GM18868 (cell line): ENCODE measurements at regions not wholly inside any gene's neighbourhood (a gene's known extent, or its start where the extent isn't known, plus 50 kb on each side); places are given as distances from the start of the nearest gene placed in this dataset.

Experiments
- ATAC-seq: cut with Tn5 transposase; IDR thresholded peaks from one replicate; pipeline ENCODE4 v1.9.1; 2021; ENCODE audit warnings: mild to moderate bottlenecking, moderate library complexity; ENCODE audit not compliant: unreplicated experiment

DNA sequence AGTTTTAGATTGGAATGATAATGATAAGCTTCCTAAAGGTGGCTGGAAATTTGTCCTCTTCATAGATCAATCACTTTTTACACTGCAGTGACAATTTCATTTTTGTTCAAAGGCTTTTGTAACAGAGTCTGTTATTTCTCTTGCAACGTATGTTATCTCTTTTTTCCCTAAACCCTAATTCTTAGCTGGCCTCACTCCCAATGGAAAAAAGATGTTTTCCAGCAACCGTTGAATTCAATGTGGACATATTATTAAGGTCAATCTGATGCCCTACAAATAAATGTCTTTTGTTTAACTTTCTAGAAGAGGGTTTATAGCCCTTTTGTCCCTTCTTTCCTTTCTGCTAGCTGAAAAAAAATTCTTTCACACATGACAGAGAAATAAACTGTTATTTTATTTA, 192.7 kb upstream of the NWD2 start:
- ATAC-seq = no peak

DNA sequence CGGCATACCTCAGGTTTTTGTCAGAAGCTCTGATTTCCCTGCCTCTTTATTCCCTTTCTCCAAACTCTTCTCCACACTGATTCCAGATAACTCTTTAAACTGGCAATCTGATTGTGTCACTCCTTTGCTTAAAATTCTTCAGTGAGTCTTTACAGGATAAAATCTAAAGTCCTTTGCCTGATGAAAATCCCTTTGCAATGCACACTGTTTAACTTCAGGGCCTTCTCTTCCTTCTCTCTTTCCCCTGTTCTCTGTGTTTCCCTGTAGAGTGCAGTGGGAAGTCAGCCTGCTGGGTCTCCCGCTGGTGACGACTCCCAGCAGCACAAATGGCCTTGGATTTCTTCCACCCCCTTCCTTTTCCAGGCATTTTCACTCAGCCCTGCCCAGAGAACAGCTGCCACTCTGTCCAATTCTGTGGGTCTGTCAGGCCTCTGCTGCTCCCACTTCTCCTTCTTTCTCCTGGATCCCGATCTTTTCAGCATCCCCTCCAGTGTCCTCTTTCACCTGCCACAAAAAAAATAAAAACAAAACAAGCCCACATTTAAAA, 189.9 kb upstream of the NWD2 start:
- ATAC-seq = no peak

DNA sequence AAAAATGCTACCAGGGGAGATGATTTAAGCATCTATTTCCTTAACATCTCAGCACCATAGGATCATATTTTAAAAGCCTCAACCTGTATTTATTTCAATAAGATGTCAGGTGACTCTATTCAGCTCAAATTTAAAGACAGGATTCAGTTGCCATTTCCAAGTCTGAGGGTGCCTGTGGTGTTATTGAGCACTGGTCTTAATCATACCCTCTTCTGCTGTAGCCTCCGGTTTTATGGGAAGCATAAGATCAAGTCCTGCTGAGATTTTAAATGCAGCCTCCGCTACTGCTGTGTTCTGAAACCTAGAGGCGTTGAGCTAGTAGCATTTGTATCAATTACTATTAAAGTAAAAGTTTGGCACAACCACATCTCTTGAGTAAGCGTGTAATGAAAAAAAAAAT, 185.7 kb upstream of the NWD2 start:
- ATAC-seq = no peak

DNA sequence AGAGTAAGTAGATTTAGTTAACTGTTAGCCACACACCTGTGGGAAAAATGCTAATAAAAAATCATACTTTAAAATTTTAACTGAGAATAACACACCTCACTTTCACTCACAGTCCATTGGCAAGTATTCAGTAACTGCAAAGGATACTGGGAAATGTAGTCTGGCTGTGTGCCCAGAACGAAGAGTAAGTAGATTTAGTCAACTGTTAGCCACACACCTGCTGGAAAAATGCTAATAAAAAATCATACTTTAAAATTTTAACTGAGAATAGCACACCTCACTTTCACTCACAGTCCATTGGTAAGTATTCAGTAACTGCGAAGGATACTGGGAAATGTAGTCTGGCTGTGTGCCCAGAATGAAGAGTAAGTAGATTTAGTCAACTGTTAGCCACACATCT, 178.4 kb upstream of the NWD2 start:
- no peak for ATAC-seq

DNA sequence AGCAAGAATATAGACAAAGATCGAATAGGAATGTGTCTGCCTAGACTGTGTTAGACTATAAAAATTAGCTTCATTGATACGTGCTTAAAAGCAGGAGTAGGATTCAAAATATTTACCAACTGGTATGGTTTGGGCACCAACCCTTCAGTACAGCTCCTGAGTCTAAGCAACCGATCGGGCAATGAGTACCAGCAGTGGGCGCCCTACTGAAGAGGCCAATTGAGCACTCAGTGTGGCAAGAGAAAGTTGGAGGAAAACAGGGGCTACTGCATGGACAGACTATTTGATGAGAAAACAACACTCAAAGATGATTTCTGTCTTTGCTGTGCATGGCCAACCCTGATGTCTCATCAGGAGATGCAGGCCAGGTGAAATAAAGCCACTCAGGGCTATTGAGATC, 176.0 kb upstream of the NWD2 start:
- ATAC-seq = no peak

DNA sequence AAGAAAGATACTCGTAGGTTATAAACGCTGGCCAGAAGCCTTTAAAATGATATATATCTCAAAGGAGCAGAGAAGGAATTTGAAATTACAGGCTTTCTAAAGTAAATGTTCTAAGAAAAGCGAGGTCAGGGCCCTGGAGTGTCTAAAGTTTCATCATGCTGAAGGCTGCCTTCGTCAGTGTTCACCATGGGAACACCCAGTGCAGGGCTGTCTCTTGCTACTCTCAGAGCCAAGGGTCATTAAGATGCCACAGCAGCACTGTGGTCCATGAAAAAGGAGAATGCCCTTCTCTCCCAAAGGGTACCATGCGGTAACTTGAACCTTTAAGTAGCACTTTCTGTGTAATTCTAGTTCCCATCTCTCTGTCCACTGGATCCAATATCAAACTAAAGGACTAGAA, 174.5 kb upstream of the NWD2 start:
- no peak for ATAC-seq

DNA sequence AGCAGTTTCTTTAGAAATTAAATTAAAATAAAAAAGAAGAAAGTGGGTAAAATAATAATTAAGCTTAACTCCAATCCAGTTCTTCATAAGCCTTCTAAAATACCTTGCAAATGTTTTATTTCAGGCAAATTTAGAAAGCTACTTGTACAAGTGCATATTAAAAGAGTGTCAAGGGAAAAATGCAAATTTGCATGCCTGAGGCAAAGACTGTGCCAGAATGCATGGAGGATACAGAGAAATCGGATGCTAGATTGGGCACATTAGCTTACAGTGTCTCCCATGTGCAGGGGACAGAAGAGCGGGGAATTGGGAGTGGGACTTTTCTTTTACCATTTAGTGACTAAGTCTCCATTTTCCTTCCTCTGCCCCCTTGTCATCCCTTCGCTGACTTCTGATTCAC, 173.0 kb upstream of the NWD2 start:
- no peak for ATAC-seq

DNA sequence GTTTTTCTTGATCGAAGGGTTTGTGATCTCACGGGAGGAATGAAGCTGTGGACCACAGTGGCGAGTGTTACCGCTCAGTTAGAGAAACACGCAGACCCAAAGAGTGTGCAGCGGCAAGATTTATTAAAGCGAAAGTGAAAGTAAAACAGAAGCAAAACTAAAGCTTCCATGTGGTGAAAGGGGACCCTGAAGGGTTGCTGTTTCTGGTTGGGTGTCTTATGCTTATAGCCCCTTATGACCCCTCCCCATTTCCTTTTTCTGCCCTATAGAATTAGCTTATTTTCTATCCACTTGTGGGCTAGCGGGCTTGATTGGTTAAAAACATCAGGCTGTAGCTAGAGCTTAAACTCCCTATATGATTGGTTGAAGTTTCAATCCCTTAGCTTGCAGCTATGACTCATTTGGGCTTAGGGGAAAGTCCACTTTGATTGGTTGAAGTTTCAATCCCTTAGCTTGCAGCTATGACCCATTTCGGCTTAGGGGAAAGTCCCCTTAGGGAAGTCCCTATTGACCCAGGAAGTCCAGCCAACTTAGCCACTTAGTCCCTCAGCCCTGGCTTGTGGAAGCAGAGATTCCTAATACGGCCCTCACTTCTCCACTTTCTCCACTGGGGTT, 171.2 kb upstream of the NWD2 start:
- no peak for ATAC-seq

DNA sequence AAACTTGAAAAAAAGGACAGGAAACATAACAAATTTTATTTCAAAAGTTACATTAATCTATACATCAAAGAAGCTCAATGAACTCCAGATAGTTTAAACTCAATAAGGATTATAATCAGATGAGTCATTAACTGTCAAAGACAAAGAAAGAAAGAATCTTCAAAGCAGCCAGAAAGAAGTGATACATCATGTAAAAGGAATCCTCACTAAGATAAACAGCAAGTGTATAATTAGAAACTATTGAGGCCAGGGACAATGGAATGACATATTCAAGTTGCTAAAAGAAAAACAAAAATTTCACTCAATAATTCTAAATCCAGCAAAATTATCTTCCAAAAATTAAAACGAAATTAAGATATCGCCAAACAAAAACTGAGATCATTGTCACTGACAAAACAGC, 161.6 kb upstream of the NWD2 start:
- no peak for ATAC-seq

DNA sequence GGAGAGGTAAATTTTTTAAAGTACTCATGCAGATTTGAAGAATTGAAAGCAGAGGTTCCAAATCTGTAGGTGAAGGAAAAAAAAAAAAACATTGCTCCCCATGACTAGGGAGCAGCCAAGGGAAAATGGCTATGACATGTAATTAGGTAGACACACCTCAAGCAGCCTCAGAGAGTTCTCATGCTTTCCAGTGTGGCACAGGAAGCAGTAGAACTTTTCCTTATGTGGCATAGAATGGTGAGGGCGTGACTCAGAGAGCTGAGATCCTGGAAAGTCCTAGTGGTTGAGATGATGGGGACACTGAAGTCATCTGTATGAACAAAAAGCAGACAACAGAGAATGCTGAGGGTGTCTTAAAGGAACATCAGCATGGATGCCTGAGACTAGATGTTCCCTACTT, 148.6 kb upstream of the NWD2 start:
- ATAC-seq = no peak

DNA sequence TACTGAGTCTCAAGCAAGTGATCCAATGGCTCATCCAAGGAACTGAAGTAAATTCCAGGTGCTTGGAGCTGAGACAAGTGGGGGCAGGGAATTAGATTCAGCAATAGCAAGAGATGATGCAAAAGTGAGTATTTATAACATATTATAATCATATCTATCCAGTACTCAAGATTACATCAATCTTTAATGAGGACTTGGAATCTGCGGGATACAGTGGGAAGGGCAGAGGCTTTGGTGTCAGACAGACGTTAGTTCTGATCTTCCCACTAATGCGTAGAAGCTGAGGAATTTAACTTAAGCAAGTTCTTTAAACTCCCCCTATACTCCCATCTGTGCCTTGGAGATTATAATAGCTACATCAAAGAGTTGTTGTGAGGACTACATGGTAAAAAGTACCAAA, 143.4 kb upstream of the NWD2 start:
- no peak for ATAC-seq

DNA sequence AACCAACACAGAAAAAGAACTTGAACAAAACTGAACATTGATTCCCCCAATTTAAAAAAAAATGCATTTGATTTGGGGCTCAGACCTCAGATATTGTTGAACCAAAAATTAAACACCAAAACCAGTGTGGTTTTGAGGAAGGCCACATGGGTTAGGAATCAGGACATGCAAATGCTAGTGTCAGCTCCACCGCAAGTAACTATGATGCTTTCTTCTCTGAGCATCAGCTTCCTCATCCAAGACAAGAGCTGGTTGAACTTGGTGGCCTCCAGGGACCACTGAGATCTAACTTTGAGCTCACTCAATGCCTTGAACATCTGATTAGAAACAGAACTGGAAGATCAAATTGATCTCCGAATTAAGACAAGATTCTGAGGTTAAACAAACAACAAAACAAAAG, 142.9 kb upstream of the NWD2 start:
- no peak for ATAC-seq

DNA sequence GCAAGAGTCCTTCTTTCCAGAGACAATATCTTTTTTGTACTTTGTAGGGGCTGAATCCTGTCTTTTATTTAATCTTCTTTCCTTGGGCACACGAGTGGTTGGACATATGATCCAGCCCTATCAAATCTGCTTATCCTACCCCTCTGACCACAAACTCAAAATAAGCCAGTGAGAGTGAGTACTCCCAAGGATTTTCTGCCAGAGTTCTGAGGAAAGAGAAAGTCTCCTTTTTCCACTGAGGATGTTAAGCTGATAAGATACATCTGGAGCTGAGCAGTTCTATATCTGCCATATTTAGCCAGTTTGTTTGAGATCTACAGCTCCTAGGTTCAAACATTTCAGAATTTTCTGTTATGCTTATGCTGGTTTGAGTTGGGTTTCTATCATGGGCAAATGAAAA, 134.8 kb upstream of the NWD2 start:
- ATAC-seq = no peak

DNA sequence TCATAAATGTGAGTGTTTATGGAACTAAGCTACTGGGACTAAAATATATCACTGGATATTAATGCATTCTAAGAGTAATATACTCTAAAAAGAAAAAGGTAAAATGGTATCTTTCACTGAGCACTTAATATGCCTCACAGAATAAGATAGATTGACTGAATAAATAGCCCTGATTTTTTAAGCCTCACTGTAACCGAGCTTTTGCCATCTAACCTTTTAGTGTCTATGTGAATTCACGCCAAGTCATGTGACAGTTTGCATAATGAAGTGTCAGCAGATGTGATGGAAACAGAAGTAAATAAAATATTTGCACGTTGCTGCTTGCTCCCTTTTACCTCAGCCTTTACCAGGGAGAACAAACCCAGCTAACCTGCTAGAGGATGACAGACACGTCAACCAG, 119.7 kb upstream of the NWD2 start:
- ATAC-seq = no peak

DNA sequence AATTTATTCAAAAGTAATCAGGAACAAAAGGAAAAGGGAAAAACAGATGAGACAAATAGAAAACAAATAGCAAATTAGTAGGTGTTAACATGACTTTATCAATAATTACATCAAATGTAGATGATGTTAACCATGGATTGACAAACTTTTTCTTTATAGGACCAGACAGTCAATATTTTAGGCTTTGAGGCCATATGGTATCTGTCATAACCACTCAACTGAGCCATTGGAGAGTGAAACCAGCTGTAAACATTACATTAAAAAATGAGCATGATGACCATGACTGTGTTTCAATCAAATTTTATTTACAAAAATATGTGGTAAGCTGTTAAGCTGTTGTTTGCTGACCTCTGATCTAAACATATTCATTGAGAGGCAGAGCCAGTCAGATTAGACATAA, 118.5 kb upstream of the NWD2 start:
- ATAC-seq = no peak

DNA sequence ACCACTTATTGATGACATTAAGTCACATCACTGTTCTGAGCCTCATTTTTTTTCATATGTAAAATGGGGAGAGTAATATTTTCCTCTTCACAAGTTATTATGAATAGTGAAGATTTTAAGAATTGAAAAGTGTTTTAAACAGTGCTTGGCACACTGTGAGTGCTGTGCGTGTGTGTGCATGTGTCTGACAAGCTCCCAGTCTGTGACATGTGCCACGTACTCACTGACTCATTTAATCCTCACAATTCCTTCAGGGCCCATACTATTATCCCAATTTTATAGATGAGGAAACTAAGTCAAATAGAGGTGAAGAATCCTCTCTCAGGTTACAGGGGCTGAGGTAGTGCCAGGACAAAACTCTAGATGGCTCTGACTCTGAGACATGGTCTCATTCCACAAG, 114.1 kb upstream of the NWD2 start:
- ATAC-seq = no peak

DNA sequence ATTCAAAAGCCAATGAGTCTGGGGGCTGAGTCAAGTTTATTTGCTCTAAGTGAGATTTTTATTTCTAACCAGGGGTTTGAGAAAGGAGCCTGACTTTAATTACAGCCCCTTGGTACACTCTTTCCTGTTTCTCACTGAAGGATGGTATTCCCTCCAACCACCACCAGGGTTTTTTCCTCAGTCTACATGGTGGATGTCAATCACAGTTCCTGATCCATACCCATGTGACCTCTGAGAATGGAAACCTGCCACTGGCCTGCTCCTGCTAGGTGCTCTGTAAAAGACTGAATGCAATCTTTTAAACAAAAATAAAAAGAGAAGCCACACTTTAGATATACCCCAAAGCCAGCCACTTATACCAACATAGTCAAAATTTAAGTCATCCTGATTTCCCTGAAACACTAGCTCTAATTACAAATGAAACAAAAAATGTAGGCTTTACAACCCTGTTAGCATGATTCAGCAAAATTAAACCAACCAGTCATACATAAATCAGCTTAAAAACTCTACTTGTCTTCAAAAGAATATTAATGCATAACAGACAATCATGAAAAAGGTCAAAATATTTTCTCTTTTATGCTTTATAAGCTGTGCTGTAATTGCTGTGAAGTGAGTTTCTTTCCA, 112.1 kb upstream of the NWD2 start:
- no peak for ATAC-seq

DNA sequence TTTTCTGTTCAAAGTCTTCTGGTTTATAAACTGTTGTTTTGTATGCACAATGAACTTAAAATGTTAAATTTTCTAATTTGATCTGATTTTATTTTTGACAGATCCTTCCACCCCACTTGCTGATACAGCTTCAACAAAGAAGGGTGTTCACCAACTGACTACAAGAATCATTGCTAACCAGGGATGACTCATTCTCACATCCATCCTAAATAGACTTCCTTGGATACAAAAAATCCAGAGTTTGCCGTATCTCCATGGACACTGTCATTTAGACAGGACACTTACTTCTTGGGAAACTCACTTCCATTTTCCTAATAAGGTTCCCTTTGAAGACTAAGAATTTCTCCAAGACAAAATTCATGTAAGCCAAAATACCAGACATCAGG, 111.6 kb upstream of the NWD2 start:
- ATAC-seq = no peak

DNA sequence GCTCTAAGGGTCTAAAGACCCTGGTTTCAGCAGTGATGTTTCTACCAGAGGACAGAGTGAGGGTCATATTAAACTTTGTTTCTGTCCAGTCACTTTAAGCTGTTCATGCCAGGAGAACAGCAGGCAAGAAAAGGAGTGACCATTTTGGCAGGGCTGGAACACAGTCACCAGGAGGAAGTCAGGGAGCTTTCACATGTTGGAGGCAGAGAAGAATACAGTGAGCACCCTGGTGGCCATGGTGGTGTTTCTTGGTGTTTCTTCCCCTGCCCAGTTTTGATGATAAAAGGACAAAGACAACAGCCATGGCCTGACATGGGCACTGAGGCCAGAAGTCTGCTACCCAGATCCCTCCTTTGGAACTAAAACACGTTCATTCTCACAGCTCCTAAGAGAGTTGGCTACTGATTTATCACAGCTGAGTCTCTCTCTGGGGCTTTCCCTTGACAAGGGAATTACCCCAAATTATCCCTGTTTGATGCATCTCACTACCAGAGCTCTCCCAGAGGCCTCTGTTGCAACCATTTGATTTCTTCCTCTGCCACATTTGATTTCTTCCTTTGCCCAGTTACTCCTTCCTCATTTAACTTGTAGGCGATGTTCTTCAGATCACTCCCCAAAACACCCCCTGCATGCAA, 106.4 kb upstream of the NWD2 start:
- ATAC-seq = peak; percentile 85

DNA sequence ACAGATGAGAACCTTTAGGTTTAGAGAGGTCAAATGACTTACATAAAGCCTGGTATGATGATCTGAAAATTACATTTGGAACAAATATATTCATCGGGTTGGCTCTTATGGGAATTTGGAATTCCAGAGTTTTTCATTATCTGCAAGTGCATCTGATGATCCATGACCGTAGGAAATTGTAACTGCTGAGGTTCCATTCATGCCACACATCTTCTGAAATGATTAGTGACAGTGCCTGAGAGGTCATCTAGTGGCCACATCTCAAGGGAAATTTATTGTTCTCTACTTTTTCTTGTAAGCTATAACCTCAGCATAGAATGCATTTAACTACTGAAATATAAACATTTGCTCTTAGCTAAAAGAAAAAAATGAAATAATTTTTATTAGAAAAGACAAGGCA, 105.8 kb upstream of the NWD2 start:
- ATAC-seq = peak; percentile 59

DNA sequence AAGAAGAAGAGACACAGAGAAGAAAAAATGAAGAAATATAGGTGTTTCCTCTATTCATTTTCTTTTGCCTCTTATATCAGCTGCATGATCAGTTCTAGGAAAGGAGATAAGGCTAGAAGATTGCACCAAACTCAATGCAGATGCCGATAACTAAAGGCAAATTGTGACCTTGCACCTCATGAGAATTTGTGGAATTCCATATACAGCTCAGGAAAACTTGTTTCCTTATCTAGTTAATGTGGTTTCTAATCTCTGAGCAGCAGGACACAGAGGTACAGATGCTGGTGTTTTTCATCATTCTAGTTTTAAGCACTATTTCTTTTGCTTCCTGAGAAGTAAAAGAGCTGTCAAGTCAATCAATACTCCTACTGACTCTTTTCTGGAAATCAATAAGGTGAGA, 104.6 kb upstream of the NWD2 start:
- no peak for ATAC-seq

DNA sequence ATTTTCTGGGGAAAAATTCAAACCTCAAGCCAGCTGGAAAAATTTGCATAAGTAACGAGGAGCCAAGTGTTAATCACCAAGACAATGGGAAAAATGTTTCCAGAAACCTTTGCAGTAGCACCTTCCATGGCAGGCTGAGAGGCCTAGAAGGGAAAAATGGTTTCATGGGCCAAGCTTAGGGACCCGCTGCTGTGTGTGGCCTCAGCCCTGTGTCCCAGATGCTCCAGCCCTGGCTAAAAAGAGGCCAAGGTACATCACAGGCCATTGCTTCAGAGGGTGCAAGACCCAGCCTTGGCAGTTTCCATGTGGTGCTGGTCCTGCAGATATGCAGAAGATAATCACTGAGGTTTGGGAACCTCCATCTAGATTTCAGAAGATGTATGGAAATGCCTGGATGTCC, 98.3 kb upstream of the NWD2 start:
- ATAC-seq = no peak
